Loucy (cell line): ENCODE measurements at regions not wholly inside any gene's neighbourhood (a gene's known extent, or its start where the extent isn't known, plus 50 kb on each side); places are given as distances from the start of the nearest gene placed in this dataset.

ENCODE experiments used
- H2AFZ ChIP-seq: fragments of 200-600 bp; sonication (generic); 2 replicates; pipeline ENCODE4 v1.6.0; 2016; ENCODE audit warnings: antibody characterized with exemption, mild to moderate bottlenecking, low read length, moderate library complexity
- H3F3A ChIP-seq: fragments of 200-600 bp; 2 replicates; pipeline ENCODE4 v1.6.0; 2016; ENCODE audit warnings: antibody characterized with exemption, low read depth, mild to moderate bottlenecking
- H3K27me3 ChIP-seq: fragments of 200-600 bp; sonication (generic); 2 replicates; pipeline ENCODE4 v1.6.1; 2014; ENCODE audit warnings: low read length, mild to moderate bottlenecking; ENCODE audit not compliant: insufficient read depth, poor library complexity, severe bottlenecking
- H3K36me3 ChIP-seq: fragments of 200-600 bp; sonication (generic); 2 replicates; pipeline ENCODE4 v1.6.1; 2016; ENCODE audit warnings: low read length; ENCODE audit not compliant: insufficient read depth
- H3K4me1 ChIP-seq: fragments of 200-600 bp; sonication (generic); 2 replicates; pipeline ENCODE4 v1.5.1; 2014; ENCODE audit warnings: low read length, mild to moderate bottlenecking; ENCODE audit not compliant: insufficient read depth, poor library complexity, severe bottlenecking
- H3K4me2 ChIP-seq: fragments of 200-600 bp; sonication (generic); 2 replicates; pipeline ENCODE4 v1.6.0; 2014; ENCODE audit warnings: antibody characterized with exemption, low read length, low read depth, mild to moderate bottlenecking; ENCODE audit not compliant: poor library complexity, severe bottlenecking
- H3K4me3 ChIP-seq: fragments of 200-600 bp; sonication (generic); 2 replicates; pipeline ENCODE4 v1.5.1; 2014; ENCODE audit warnings: low read length, mild to moderate bottlenecking, mixed read lengths; ENCODE audit not compliant: poor library complexity, severe bottlenecking
- H3K79me2 ChIP-seq: fragments of 200-600 bp; sonication (generic); 2 replicates; pipeline ENCODE4 v1.6.1; 2014; ENCODE audit warnings: low read length; ENCODE audit not compliant: insufficient read depth
- H3K9ac ChIP-seq: fragments of 200-600 bp; sonication (generic); 2 replicates; pipeline ENCODE4 v1.6.0; 2014; ENCODE audit warnings: mild to moderate bottlenecking, low read depth, low read length, moderate library complexity; ENCODE audit not compliant: poor library complexity, severe bottlenecking
- H3K9me2 ChIP-seq: fragments of 200-600 bp; sonication (generic); replicated peaks from 2 replicates; pipeline ENCODE4 v1.6.1; 2016; ENCODE audit warnings: low read depth, low read length, mixed read lengths
- H3K9me3 ChIP-seq: fragments of 200-600 bp; sonication (generic); 2 replicates; pipeline ENCODE4 v1.6.1; 2014; ENCODE audit warnings: mild to moderate bottlenecking, antibody characterized with exemption, low read length, low read depth; ENCODE audit not compliant: insufficient read depth
- H4K20me1 ChIP-seq: fragments of 200-600 bp; sonication (generic); 2 replicates; pipeline ENCODE4 v1.6.0; 2014; ENCODE audit warnings: antibody characterized with exemption, low read length, mild to moderate bottlenecking; ENCODE audit not compliant: insufficient read depth, poor library complexity, severe bottlenecking
- CTCF ChIP-seq: fragments of 200-600 bp; sonication (generic); conservative IDR thresholded peaks from 2 replicates; pipeline ENCODE4 v1.5.1; 2014; ENCODE audit warnings: mild to moderate bottlenecking, antibody characterized with exemption, low read length
- EZH2phosphoT487 ChIP-seq: fragments of 200-600 bp; IDR thresholded peaks from 2 replicates; pipeline ENCODE4 v1.6.1; 2018; ENCODE audit warnings: antibody characterized with exemption, mild to moderate bottlenecking, moderate library complexity, borderline replicate concordance

GRCh38 chr4:57426779-57427395 lies 316.7 kb upstream of the IGFBP7 start:
- H3K79me2 ChIP-seq, result no peaks in the 10 kb centered on the region
- no peak overlapping the region; the same call in 1 of the 2 replicates for H2AFZ ChIP-seq
- H3K27me3 ChIP-seq, result no peaks in the 10 kb centered on the region
- no peaks in the 10 kb centered on the region for H4K20me1 ChIP-seq
- no peaks in the 10 kb centered on the region for H3K9me3 ChIP-seq
- H3K9ac ChIP-seq, result no peak overlapping the region
- no peak overlapping the region for H3K4me2 ChIP-seq
- no peaks in the 10 kb centered on the region for H3K9me2 ChIP-seq
- H3K36me3 ChIP-seq, result no peaks in the 10 kb centered on the region
- TF ChIP-seq CTCF (peak; percentile 87), EZH2phosphoT487 (no peak)
- no peaks in the 10 kb centered on the region for H3K4me1 ChIP-seq
- H3K4me3 ChIP-seq, result no peak overlapping the region
- no peaks in the 10 kb centered on the region for H3F3A ChIP-seq

GRCh38 chr4:57425610-57426009 lies 315.4 kb upstream of the IGFBP7 start:
- H4K20me1 ChIP-seq, result no peaks in the 10 kb centered on the region
- H3K9me3 ChIP-seq, result no peaks in the 10 kb centered on the region
- TF ChIP-seq CTCF (no peak), EZH2phosphoT487 (no peak)
- no peak overlapping the region for H3K4me3 ChIP-seq
- no peaks in the 10 kb centered on the region for H3K9me2 ChIP-seq
- no peak overlapping the region for H3K9ac ChIP-seq
- H3K4me2 ChIP-seq, result no peak overlapping the region
- no peaks in the 10 kb centered on the region for H3K79me2 ChIP-seq
- no peaks in the 10 kb centered on the region for H3F3A ChIP-seq
- no peaks in the 10 kb centered on the region for H3K36me3 ChIP-seq
- no peak overlapping the region for H2AFZ ChIP-seq
- no peaks in the 10 kb centered on the region for H3K27me3 ChIP-seq
- no peaks in the 10 kb centered on the region for H3K4me1 ChIP-seq

- H3K4me1 ChIP-seq, result no peaks in the 10 kb centered on the region
- H4K20me1 ChIP-seq, result no peaks in the 10 kb centered on the region
- no peak overlapping the region for H3K4me2 ChIP-seq
- H3K4me3 ChIP-seq, result no peak overlapping the region
- H3K79me2 ChIP-seq, result no peaks in the 10 kb centered on the region
- no peak overlapping the region for H2AFZ ChIP-seq
- TF ChIP-seq CTCF, result no peak
- no peak for TF ChIP-seq EZH2phosphoT487
- no peak overlapping the region for H3K9ac ChIP-seq
- H3K9me3 ChIP-seq, result no peaks in the 10 kb centered on the region
- H3K27me3 ChIP-seq, result no peaks in the 10 kb centered on the region
- H3F3A ChIP-seq, result no peaks in the 10 kb centered on the region
- no peaks in the 10 kb centered on the region for H3K9me2 ChIP-seq
- no peaks in the 10 kb centered on the region for H3K36me3 ChIP-seq
Observed at GRCh38 chr4:57424232-57424897, 314.2 kb upstream of the IGFBP7 start.
